Activated T-cell treated with anti-CD3 and anti-CD28 coated beads for 4 hours (primary cell): ENCODE measurements at regions not wholly inside any gene's neighbourhood (a gene's known extent, or its start where the extent isn't known, plus 50 kb on each side); places are given as distances from the start of the nearest gene placed in this dataset.
"Not testable (repeated sequence)": the region's sequence is repeated elsewhere in the genome, so short reads cannot be mapped to it uniquely, and the experiment has no call there.

Source experiments
- DNase-seq: peaks from one replicate; pipeline ENCODE4 v3.0.0-alpha.2; 2020

GRCh38 chr4:28444886-28445496 lies 1584.3 kb downstream of the STIM2 start:
- DNase-seq: no peak

- no peak for DNase-seq
These were observed 1588.4 kb downstream of the STIM2 start for GRCh38 chr4:28449085-28449484.

- no peak for DNase-seq
These were observed 1590.7 kb downstream of the STIM2 start for GRCh38 chr4:28451346-28451745.

- no peak for DNase-seq
These were observed 1602.4 kb downstream of the STIM2 start for GRCh38 chr4:28462766-28463700.

GRCh38 chr4:28464823-28465222 lies 1604.2 kb downstream of the STIM2 start:
- DNase-seq: no peak

GRCh38 chr4:28466886-28467285 lies 1606.2 kb downstream of the STIM2 start:
- DNase-seq: not testable (repeated sequence)

- no peak for DNase-seq
These were observed 1608.7 kb downstream of the STIM2 start for GRCh38 chr4:28469387-28469786.

- DNase-seq: no peak
These were observed 1609.2 kb downstream of the STIM2 start for GRCh38 chr4:28469886-28470285.

- DNase-seq: no peak
These were observed 1614.7 kb downstream of the STIM2 start for GRCh38 chr4:28475381-28475780.

GRCh38 chr4:28479666-28480065 lies 1619.0 kb downstream of the STIM2 start:
- no peak for DNase-seq

- no peak for DNase-seq
These were observed 1620.9 kb downstream of the STIM2 start for GRCh38 chr4:28481565-28481964.

- DNase-seq: no peak
These were observed 1622.1 kb downstream of the STIM2 start for GRCh38 chr4:28482580-28483270.

GRCh38 chr4:28488021-28488420 lies 1627.4 kb downstream of the STIM2 start:
- no peak for DNase-seq

GRCh38 chr4:28490669-28491068 lies 1630.0 kb downstream of the STIM2 start:
- DNase-seq: no peak

- no peak for DNase-seq
These were observed 1644.4 kb downstream of the STIM2 start for GRCh38 chr4:28505064-28505463.

- no peak for DNase-seq
These were observed 1648.0 kb downstream of the STIM2 start for GRCh38 chr4:28508636-28509035.

- not testable (repeated sequence) for DNase-seq
These were observed 1654.1 kb downstream of the STIM2 start for GRCh38 chr4:28514766-28515165.

- no peak for DNase-seq
These were observed 1658.0 kb downstream of the STIM2 start for GRCh38 chr4:28518561-28519165.

GRCh38 chr4:28523681-28524190 lies 1663.1 kb downstream of the STIM2 start:
- no peak for DNase-seq

GRCh38 chr4:28536124-28536523 lies 1675.5 kb downstream of the STIM2 start:
- no peak for DNase-seq

- DNase-seq: no peak
These were observed 1685.3 kb downstream of the STIM2 start for GRCh38 chr4:28545986-28546385.

- DNase-seq: no peak
These were observed 1687.5 kb downstream of the STIM2 start for GRCh38 chr4:28548136-28548535.

GRCh38 chr4:28548594-28548993 lies 1688.0 kb downstream of the STIM2 start:
- DNase-seq: no peak
